ENCODE measurements at regions not wholly inside any gene's neighbourhood (a gene's known extent, or its start where the extent isn't known, plus 50 kb on each side); places are given as distances from the start of the nearest gene placed in this dataset.
"Not testable (repeated sequence)": the region's sequence is repeated elsewhere in the genome, so short reads cannot be mapped to it uniquely, and the experiment has no call there.

- DNase-seq, result no peak
These were observed 91.6 kb upstream of the RMP24 start for GRCh38 chr18:35880788-35881455.

- DNase-seq, result no peak
These were observed 84.2 kb upstream of the RMP24 start for GRCh38 chr18:35888329-35888728.

GRCh38 chr18:35889677-35890076 is 82.8 kb upstream of the RMP24 start:
- no peak for DNase-seq

- DNase-seq, result no peak
These were observed 82.2 kb upstream of the RMP24 start for GRCh38 chr18:35890323-35890722.

- no peak for DNase-seq
These were observed 80.4 kb upstream of the RMP24 start for GRCh38 chr18:35892118-35892517.

GRCh38 chr18:35897481-35897880 is 75.0 kb upstream of the RMP24 start:
- not testable (repeated sequence) for DNase-seq

GRCh38 chr18:35904389-35905037 is 68.0 kb upstream of the RMP24 start:
- no peak for DNase-seq

GRCh38 chr18:35905436-35905835 is 67.0 kb upstream of the RMP24 start:
- DNase-seq, result no peak

GRCh38 chr18:35906291-35906690 is 66.2 kb upstream of the RMP24 start:
- DNase-seq, result not testable (repeated sequence)

GRCh38 chr18:35910327-35910726 is 62.2 kb upstream of the RMP24 start:
- no peak for DNase-seq

- DNase-seq, result no peak
These were observed 60.1 kb upstream of the RMP24 start for GRCh38 chr18:35912332-35912731.

- DNase-seq, result no peak
These were observed 57.4 kb upstream of the RMP24 start for GRCh38 chr18:35915056-35915455.

- DNase-seq, result no peak
These were observed 55.4 kb upstream of the RMP24 start for GRCh38 chr18:35917043-35917442.

- no peak for DNase-seq
These were observed 53.9 kb upstream of the RMP24 start for GRCh38 chr18:35918564-35918963.

GRCh38 chr18:35919179-35919578 is 53.3 kb upstream of the RMP24 start:
- no peak for DNase-seq

- no peak for DNase-seq
These were observed 51.9 kb upstream of the RMP24 start for GRCh38 chr18:35920623-35921022.
